Endometrial microvascular endothelial cells (primary cell): ENCODE measurements at regions not wholly inside any gene's neighbourhood (a gene's known extent, or its start where the extent isn't known, plus 50 kb on each side); places are given as distances from the start of the nearest gene placed in this dataset.

Source experiments
- in situ Hi-C: cut with HindIII; loops from 2 replicates; pipeline ENCODE4 v1.10.0; 2017; ENCODE audit warnings: low sequenced_read_pairs, low pct_unique_long_range_greater_than_20kb; ENCODE audit errors: inconsistent ontology term

DNA sequence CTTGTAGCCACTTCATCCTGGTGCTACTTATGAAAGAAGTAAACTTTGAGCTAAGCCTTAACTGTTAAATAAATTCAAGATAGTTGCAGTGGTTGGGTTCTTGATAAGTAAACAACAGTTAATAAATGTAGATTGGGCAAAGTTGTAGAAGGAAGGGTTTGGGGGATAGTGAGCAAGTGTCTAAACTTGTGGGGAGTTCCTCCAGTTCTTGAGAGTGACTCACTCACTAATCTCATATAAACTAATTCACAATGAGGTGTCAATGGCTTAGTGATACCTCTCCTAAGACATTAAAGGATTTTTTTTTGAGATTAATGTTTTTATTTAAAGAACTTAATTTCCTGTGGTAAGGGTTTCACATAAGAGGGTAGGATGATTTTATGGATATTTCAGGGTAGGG is 507.4 kb downstream of the BMP2 start:
- in situ Hi-C loops, result no loop called here

DNA sequence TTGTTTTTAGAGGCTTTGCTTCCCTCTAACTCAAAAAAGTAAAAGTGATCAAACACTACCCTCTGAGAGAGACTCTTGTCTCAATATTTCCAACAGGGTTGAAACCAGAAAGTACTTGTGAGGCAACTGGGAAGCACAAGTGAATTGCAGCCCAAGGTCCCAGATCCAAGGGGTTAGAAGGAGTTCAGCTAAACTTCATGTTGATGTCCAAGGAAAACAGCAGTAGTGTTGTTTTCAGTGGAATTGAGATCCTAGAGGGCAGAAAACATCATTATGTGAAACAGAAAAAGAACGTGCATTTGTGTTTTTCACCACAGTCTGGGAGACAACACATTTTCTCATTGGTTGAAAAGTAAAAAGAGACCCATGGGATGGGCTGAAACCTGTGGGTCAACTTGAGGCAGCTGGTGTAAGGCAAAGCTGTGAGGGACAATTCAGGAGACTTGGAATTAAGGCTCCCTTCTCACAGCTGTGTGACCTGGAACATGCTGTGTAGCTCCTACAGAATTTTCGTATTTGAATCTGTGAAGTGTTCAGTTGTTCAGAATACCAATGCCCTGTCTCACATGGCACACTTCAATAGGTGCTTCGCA is 508.3 kb downstream of the BMP2 start:
- in situ Hi-C loops, result no loop called here

DNA sequence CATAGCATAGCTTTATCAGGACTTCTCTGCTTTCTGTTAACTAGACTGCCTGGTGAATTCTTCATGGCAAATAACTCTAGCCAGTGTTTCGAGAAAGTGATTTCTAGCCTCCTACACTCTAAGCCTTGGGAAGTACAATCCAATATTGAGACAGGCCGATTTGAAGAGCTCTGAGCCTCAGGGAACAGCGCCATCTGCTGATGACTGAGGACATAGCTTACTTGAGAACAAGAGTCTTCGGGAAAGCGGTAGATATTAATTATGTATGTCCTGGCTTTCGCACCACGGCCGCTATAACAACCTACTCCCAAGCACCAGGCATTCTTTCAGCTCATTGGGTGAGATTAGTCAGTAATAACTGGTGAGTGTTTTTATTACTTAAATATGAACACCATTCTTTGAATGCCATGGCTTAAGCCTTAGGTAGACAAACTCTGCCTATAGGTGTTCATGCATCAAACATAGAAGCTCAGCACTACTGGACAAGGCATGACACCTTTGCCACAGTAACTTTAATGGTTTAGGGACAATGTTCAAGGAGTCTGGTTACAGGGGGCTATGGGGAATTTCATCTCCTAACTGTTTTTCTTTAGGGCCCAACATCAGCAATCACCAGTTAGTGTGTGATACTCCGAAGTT is 518.6 kb downstream of the BMP2 start:
- in situ Hi-C loops, result no loop called here

DNA sequence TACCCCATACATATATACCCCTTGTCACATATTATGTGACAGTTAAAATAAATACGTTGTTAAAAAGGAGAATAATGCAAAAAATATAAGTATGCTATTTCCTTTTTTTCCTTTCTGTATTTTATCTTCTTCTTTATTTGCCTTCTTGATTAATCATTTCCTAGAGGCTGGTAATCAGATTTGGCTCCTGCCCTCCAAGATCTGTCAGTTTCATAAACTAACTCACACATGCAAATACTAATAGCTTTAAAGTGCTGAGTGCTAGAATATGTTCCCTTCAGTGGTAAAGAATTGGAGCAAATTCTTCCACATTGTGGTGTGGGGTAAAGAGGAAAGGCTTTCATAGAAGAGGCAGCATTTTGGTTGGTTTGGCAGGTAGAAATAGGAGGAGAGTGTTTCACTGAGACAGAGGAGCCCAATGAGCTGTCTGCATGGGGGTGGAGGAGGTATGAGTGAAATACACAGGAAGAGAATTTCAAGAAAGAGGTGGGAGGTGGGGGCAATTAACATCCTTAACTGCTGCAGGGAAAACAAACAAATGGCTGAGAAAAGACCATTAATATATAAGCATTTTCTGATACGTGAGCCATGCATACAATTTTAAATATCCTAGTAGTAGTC is 523.9 kb downstream of the BMP2 start:
- in situ Hi-C loops, result no loop called here

DNA sequence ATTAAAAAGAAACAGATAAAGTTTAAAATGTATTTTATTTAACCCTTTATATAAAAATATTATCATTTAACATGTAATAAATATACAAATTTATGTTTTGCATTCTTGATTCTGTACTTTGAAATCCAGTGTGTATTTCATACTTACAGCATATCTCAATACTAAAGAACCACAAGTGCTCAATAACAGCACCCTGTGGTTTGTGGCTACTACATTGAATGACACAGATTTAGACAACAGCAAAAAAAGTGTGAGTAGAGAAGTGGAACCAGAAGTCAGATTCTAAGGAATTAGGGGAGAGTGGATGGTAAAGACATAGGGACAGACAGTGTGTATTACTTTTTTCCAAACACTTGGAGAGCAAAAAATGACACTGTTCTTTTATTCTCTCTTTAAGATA is 524.5 kb downstream of the BMP2 start:
- in situ Hi-C loops, result no loop called here

DNA sequence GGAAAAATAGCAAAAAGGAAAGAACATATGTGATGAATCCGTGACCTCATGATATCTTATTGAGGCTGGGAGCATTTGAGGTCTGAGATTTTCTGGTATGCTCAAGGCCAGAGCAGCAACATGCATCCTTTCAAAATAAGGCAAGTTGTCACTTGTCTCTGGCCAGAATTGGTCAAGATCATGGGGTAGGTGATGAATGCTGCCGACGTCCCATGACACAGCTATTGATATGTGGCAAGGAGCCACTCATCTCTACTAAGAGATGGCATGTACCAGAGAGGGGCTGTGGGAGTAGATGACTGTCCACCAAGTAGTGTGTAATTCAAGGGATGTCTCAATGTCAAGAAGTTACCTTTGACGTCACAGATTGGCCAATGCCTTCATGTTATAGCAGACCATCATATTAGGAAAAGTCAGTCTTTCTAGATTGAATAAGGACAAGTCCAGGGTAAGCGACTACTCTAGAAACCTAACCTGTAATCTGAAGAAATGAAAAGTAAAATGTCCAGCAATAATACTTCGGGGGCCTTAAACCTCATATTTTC is 527.4 kb downstream of the BMP2 start:
- in situ Hi-C loops, result no loop called here

DNA sequence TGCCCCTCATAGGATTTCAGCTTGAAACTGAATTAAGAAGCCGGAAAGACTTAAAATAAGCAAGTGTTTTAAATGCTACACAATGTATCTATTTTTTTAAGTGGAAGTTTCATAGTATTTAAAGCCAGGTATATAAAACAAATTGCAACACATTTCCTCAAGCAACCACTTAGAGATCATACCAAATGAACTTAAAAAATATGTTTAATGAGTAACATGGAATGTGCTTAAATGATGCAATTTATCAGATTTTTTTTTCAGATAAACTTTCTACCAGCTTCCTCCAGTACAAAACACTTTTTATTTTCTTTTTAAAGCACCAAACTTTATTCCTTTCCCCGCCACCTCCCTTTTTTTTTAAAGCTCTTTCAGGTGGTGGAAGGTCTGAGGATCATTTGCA is 534.3 kb downstream of the BMP2 start:
- in situ Hi-C loops, result no loop called here

DNA sequence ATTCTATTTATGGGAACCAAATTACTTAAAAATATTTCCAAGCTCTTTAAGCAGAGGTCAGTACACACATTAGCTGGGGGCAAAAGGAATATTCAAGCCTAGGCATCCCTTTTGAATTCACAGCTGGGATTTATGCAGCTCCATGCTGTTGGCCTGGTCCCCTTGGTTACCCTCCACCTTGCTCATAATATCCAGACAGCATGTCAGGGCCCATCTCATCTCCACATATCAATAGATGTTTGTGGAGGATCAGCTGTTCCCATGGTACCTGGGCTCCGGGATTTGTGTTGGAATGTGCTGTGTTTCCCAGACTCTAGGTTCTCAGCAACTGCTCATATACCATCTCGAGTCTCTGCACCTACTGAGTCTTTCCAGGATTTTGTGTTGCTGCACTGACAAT is 534.8 kb downstream of the BMP2 start:
- in situ Hi-C loops, result no loop called here

DNA sequence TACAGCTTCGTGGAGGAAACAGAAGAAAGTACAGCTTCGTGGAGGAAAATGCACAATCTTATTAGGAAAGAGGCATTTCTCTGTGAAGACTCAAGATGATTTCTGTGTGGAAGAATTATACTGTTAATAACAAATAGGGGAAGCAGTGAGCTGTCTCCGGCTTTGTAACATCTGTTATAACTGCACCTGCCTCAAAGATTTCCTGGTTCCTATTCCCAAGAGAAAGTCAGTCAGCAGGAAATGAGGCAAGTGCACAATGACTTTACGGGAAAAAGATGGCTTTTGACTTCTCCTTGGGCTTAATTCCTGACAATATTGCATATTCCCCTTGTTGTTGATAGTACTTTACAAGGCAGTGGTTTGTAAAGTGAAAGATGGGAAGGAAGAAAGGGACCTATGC is 538.5 kb downstream of the BMP2 start:
- in situ Hi-C loops, result no loop called here

DNA sequence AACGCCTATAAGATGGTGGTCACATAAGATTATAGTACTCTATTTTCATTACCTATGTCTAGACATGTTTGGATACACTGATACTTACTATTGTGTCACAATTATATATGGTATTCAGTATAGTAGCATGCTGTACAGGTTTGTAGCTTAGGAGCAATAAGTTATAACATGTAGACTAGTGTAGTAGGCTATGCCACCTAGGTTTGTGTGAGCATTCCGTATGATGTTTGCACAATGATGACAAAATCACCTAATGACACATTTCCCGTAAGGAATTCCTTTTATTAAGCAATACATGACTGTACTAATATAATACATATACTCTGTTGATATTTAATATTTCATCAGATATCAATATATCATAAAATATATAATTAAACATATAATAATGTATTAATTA is 540.7 kb downstream of the BMP2 start:
- in situ Hi-C loops, result no loop called here

DNA sequence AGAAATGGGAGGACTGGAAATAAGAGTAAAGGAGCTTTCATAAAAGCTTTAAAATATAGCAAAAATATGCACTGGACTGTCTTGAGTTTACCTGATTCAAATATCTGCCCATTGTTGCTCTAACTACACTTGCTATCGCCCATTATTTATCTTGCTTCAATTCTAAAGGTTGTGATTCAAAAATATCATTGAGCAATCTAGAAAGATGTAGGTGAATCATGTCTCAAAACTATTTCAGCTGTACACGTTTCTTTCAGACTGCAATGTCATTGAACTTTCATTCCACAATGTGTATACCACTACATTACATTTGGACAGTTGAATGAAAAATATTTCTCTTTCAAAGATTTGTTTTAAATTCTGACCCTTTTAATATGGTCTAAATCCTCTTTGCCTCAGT is 545.6 kb downstream of the BMP2 start:
- in situ Hi-C loops, result no loop called here

DNA sequence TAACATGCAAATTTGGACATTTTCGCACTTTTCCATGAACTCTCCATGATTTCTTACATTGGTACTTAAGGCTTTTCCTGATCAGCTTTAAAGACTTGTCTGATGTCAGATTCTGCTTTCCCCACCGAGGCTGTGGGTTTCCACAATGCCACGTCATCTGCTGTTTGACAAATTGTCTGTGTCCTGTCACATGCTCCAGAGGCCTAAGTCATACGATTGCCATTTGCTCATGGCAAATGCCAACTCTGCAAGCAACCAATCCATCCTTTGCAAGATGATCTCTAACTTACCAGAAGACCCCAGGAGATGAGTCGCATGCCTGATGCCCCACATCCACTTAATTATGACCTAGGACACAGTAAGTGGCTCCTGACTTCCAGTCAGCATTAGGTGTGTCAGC is 556.5 kb downstream of the BMP2 start:
- in situ Hi-C loops, result no loop called here

DNA sequence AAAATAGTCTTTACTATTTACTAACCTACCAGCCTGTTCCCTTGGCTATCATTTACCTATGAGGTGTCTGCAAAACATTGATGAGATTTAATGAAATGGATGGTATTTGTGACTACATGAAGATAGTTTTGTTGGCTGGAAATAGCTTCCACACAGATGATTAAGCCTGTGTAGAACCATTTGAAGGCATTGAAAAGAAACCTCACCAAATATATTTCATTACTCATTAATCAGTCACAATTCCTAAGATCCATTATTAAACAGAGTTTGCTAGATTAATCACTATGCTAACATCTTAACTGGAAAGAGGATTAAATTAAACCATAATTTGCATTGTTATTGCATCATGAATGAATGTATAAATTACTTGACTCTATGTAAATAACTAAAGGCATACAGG is 560.3 kb downstream of the BMP2 start:
- in situ Hi-C loops, result no loop called here

DNA sequence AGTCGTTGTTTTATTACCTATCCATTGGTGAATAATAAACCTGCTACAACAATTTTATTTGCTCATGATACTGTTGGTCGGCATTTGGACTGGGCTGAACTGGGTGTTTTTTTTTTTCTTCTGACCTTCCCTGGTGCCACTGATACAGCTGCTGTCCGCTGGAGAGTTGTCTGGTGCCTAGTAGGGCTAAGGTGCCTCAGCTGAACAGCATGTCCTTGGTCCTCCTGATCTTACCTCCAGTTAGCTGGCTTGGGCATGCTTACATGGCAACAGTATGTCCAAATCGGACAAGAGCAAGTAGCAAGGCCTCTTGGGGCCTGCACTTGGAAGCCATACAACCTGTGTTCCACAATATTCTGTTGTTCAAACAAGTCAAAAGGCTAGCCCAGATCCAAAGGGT is 563.4 kb downstream of the BMP2 start:
- in situ Hi-C loops, result no loop called here

DNA sequence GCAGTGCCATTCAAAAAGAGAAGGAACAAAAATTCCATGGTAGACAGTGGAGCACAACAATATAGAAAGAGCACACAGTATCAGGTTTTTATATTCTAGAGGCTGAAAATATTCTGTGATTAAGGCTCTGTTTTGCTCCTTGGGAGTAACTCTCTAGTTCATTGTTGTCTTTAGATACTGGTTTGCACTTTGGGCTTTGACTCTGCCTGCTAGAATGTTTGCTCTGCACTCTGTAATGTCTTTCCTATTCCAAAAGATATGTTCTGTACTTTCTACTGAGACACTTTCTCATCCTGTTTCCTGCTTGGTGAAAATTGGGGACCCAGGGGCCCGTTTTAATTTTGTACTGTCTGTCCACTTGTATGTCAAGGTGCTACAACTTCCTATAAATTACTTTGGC is 564.7 kb downstream of the BMP2 start:
- in situ Hi-C loops, result no loop called here

DNA sequence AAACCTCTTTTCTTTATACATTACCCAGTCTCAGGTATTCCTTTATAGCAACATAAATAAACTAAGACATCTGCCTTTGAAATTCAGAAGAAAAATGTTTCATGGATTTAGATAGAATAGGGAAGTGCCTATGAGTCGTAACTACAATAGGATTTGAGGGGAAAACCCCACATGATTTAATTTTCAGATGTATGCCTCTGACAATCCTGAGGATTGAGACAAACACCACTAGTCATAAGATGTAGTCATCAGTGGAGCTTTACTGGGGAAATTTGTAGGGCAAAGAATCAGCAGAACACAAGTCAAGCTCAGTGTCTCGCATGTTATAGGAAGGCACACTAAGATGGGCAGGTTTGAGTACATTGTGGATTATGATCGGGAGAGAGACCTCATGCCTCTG is 566.4 kb downstream of the BMP2 start:
- in situ Hi-C loops, result no loop called here

DNA sequence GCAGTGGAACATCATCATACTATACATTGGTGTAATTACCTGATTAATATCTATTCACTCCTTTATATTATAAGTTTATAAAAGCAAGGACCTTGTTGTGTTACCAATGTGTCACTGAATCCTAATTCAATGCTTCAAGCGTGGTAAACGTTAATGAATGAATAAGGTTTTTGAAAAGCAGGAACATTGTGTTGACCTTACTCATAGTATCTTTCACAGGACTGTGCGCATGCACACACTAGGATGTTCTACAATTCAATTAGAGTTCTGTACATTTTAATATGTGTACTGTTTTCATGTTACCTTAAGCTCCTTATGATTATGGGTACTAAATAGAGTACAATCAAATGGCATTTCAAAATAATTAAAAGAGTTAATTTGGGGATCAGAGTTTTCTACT is 578.5 kb downstream of the BMP2 start:
- in situ Hi-C loops, result no loop called here

DNA sequence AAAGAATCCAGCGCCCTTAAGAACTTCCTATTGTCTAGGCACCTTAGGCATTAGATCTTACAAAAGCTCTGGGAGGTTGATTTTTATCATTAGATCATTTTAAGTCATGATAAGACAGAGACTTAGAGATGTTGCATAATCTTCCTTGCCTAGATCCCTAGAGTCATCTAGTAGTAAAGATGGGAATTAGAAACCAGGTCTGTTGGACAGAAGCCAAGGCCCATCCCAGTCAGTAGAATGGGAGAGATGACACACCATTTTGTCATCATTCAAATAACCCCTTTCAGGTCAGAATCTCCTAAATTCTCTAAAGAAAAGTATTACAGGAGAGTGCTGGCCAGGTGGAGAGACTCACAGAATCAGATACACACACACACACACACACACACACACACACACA is 579.1 kb downstream of the BMP2 start:
- in situ Hi-C loops, result no loop called here

DNA sequence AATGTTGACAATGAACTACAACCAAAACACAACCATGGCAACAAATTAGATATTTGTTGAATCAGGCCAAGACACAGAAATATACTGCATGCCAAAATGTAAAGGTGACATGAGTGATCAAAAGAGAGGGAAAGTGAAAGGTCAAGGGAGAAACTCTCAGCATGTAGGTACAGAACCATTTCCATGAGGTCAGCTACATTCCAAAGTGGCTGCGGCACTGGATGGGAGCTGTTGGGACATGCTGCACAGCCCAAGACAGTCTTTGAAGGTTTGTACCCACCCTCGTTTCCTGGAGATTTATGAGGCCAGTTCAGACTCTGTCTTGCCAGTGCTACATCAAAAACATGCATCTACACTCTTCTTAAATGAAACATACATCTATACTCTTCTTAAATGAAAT is 579.9 kb downstream of the BMP2 start:
- in situ Hi-C loops, result no loop called here

DNA sequence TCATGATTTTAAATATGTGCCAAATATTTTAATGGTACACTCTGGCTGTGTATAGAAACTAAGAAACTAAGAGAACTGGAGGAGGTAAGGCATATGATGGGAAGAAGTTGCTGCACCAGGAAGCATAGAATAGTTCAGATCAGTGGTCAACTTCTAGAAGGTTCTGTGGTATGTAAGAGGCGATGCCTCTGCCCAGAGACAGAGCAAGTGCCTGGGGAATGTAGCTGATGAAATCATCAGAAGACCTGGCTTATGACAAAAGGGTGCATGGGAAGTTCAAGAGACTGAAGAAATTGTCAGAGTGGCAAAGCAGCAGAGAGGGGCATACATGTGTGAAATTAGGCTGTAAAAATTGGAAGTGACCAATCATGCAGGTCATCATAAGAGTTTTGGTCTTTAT is 580.8 kb downstream of the BMP2 start:
- in situ Hi-C loops, result no loop called here

DNA sequence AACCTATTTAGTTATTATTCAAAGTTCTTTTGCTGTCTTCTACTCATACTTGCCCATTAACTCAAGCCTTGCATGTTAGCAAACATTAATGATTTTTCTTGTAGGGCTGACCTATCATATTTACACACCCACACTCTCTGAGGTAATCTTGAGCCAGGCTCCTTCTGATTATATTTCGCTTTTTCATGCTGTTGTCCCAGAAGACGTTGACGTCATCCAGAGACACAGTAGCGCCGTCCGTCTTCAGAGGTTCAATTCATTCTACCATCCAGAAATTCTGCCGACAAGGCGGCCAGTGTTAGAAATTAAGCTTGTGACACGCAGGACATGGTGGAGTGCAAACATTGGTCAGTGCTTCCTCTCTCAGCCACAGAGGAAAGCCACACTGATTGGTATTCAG is 584.7 kb downstream of the BMP2 start:
- in situ Hi-C loops, result no loop called here
